GM03348 (cell line): ENCODE measurements at regions not wholly inside any gene's neighbourhood (a gene's known extent, or its start where the extent isn't known, plus 50 kb on each side); places are given as distances from the start of the nearest gene placed in this dataset.

Experiments
- DNase-seq: peaks from one replicate; pipeline ENCODE4 v3.0.0; 2012; ENCODE audit warnings: low spot score

DNA sequence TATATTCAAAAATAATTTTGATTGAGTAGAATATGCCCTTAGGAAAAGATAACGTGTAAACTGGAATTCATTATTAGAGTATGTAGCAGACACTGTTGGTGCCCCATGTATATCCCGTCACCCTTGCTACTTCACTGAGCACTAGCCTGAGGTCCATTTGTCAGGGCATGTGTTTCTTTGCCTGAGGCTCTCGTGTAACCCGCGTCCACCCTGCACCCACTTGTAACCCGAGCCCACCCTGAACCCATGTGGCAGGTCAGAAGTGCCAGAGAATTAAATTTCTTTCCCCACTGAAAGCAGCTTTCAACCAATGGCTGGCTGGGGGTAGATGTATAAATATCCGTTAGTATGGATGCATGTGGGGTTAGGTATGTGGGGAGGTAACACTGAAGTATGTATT, 474.2 kb upstream of the ZNF385D start:
- DNase-seq = no peak

DNA sequence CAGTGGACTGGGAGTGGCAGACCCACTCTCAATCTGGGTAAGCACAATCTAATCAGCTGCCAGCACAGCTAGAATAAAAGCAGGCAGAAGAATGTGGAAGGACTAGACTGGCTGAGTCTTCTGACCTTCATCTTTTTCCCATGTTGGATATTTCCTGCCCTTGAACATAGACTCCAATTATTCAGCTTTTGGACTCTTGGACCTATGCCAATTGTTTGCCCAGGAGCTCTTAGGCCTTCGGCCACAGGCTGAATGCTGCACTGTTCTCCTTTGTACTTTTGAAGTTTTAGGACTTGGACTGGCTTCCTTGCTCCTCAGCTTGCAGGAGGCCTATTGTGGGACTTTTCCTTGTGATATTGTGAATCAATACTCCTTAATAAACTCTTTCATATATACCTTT, 477.7 kb upstream of the ZNF385D start:
- DNase-seq = no peak

DNA sequence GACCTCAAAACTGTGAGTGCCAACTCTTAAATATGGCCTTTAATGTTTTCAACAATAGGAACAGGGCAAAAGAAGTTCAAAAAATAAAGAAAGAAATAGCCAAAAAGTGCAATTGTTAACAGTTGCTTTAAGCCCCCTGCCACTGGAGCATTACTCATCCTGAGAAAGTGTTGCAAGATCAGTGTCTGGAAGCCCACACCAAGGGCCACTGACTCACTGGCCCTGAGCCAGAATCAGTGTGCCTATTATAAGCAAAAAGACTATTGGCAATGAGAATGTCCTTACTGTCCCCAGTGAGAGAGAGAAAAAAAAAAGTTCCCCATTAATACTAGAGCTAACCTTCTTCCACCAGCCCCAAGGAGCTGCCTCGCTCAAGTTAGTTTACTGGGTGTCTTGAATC, 480.1 kb upstream of the ZNF385D start:
- DNase-seq = no peak

DNA sequence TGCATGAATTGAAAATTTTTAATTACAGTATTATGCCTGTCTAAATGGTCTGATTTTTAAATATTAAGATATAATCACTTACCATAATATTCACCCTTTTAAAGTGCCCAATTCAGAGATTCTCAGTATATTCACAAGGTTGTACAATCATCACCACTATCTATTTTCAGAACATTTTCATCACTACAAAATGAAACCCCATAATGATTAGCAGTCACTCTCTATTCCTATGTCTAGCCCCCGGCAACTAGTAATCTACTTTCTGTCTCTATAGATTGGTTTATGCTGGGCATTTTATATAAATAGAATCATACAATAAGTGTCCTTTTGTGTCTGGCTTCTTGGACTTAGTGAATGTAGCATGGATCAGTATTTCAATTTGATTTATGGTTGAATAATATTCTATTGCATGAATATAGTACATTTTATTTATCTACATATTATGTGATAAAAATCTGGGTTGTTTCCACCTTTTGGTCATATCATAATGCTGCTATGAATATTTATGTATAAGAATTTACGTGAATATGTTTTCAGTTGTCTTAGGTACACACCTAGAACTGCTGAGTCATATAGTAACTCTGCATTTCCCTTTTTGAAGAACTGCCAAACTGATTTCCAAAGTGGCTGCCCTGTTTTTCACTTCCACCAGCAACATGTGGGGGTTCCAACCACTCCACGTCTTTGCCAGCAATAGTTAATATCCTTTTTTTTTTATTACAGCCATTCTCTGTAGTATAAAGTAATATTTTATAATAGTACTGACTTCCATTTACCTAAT, 485.7 kb upstream of the ZNF385D start:
- DNase-seq = no peak

DNA sequence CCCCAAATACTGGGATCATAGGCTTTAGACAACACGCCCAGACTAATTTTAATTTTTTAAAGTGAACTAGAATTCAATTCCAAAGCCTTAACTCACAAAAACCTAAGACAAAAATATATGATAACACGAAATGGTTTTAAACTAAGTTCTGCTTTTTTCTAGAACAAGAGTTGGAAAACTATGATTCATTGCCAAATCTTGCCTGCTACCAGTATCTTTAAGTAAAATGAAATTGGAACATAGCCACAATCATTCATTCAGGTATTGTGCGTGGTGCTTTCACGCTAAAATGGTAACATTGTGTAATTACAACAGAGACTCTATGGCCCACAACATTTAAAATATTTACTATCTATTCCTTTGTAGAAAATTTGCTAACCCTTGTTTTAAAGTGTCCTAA, 488.0 kb upstream of the ZNF385D start:
- no peak for DNase-seq

DNA sequence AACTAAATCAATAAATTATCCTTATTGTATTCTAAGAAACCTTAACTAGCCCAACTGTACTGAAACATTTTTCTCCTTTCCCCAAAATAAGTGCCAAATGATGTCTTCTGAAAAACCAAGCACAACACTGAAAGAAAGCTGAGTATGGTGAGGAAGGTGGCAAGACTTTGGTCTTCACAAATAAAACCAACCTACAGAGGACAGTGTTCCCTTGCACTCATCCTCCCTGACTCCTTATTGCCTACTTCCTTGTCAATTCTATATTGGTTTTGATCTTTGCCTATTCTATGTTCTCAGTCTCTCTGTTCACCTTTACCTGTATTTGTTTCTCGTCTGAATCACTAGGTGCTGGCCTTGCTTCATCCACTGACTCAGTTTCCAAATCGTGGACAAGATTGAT, 490.1 kb upstream of the ZNF385D start:
- no peak for DNase-seq

DNA sequence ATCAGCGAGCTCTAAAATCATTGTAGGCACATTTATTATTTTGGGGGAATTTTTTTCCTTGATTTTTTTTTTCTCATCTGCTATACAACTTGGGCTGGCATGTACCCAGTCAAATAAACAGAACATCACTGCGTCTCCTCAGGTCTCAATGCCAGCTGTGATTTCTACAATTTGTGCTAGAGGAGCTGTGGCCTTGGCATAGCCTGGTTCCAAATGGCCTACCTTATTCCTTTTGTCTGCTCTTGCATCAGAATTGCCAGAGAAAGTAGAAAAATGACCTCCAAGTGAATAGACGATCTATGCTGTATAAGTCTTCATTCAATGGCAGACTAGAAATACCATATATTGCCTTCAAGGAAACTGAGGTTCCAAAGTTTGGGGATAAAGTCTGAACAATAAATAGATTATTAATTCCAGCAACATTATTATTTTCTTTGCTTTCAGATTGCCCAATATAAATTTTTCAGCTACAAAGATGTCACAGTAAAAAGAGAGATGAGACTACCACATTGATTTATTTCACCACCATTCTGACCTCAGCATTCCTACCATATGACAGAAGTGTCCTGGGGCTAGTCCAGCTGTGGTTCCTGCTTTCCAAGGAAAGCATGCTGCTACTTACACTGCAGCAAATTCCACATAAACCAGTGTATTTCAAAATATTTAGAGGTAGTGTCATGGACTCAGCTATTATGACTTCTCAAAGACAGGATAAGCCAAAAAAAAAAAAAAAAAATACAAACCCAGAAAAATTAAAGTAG, 493.9 kb upstream of the ZNF385D start:
- DNase-seq = peak; percentile 72

DNA sequence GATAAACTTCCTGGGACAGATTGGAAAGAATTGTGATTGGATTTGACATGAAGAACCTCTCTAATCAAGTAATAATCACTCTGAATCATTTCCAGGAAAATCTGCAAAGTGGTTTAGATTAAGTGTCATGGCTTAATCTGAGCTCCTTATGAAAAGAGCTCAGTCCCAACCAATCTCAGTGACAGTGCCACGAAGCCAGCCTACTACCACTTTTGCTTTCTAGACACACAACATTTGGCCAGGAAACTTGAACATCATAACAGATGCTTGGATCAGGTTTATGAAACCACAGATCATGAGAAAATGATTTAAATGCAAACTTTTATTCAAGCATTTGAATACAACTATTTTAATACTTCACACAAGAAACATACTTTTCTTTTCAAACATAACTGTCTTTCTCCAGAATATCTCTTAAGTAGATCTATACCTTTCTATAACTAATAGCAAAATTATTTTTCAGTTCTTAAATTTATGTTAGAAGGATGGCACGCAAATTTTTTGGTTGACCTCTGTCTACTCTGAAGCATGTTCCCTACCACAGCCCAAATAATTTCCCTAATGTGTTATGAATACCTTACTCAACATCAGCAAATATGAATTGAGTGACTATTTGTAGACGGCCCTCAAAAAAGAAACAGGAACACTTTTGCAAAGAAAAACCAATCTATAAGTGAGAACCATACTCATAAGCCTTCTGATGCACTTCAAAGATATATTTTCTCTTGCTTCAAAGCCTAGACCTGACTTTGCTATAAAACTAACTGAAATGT, 495.0 kb upstream of the ZNF385D start:
- DNase-seq = peak; percentile 9

DNA sequence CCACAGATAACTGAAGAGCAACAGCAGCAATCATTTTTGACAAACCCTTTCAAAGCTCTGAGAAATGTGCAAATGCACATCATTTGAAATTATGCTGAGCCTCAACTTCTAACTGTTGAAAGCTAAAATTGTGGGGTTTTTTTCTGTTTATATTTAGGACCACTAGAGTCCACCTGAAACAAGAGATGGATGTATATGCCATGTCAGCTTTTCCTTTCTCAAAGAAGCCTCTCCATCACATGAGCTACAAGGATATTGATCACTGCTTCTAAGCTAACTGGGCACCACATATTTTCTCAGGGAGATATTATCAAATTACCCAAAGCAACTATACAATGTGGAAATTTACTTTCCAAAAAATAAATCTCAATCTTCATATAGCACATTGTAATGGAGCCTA, 498.6 kb upstream of the ZNF385D start:
- DNase-seq = no peak

DNA sequence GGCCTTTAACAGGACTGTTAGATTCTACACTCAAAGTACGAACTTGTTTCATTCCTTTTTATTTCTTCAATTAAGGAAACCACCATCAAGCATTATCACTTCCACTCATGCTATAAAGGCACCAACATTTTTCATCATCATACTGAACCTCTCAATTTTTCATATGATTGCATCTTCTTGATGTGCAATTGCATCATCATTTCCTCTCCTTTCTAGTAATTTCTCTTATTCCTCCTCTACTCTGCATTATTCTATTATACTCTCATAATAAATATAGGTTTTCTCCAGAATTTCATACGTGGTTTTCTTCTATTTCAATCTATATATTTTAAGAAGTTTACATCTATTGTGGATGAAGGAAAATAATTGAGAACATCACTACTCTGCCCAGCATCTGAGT, 506.2 kb upstream of the ZNF385D start:
- no peak for DNase-seq

DNA sequence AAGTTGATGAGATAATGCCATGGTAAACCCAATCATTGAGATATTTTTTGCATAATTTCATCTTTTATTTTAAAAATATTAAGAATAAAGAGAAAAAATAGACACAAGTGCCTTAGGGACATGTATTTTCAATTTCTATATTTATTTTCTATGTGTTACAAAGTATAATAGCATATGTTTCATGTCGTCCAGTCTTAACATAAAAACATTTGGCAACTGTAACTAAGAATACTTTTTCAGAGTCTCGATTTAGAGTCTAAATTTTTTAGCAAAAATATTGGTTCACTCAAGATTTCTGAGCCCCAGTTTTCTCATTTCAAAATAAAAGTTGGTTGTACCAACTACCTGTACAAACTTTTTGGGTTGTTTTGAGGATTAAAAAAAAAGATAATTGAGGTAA, 511.4 kb upstream of the ZNF385D start:
- no peak for DNase-seq

DNA sequence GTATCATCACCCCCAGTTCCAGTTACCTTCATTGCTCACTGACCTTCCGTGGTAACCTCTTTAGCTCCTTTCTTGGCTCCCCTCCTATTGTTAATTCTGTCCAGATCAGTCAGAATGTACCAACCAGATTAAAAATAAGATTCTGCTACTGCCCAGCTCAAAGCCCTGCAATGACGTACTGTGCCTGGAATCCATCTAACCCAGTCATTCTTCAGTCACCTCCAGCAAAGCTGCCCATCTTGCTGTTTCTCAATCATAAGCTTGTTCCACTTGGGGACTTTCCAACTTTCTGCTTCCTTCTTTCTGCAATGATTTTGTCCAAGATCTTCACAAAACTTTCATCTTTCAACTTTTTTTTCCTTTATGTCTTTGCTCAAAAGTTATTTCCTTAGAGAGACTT, 512.0 kb upstream of the ZNF385D start:
- peak; percentile 40 for DNase-seq

DNA sequence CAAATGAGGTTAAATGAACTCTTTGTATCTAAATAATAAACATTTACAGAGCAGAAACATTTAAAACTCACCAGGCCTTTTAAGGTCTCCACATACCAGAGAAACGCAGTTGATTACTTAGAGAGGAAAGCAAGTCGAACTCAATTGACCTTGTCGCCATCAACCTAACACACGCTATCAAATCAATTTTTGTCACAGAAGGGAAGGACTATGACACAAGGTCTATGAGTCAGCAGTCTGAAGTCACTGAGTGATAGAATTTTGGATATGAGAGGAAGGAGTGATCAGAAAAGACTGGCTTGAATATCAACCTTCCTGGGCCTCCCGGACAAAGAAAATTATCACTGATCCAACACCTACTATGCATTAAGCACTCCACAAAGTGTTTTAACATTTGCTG, 514.4 kb upstream of the ZNF385D start:
- no peak for DNase-seq

DNA sequence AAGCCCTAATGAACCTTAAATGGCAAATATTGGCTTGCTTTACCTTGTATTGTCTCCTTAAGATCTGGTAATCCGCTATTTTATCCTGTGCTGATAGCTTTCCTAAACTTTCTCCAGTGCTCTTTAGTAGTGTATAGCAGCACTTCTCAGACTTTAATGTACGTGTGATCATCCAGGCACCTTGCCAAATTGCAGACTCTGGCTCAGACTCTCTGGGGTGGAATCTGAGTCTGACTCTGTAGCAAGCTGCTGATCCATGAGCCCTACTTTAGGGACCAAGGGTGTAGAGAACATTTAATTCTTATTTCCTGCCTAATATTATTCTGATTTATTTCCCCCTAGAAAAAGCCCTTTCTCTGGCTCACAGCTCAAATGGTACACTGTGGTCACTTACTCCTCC, 518.8 kb upstream of the ZNF385D start:
- DNase-seq = no peak

DNA sequence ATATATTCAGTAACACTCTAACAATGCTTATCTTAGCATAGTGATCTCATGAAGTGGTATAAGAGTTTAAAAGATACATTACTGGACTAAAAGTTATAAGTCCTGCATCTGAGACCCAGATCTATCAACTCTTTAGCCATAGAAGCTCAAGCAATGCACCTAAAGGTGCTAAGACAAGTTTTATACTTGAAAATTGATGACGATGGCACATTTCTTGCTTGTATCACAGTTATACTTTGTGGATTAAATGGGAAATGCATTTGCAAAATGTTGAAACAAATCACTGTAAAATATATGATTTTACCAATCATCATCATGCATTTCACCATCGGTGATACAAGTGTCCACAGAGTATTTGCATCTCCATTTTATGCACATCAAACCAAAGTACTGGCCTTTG, 525.3 kb upstream of the ZNF385D start:
- DNase-seq = no peak

DNA sequence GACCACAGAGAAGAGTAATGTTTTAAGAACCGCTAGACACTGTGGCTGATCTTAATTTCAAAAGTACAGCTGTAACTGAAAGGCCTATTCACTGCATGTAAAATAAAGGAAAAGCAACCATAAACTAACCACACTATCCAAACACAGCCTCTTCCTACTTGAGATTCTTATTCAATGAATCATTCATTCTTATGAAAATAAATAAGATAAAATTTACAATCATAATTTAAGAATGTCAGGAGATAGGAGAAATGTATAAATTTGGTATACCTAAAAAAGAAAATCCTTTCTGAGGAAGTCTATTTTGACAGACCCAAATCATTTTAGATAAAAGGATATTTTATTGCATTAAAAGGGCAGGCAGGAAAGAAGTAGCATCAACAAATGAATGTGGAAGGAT, 533.5 kb upstream of the ZNF385D start:
- peak; percentile 8 for DNase-seq

DNA sequence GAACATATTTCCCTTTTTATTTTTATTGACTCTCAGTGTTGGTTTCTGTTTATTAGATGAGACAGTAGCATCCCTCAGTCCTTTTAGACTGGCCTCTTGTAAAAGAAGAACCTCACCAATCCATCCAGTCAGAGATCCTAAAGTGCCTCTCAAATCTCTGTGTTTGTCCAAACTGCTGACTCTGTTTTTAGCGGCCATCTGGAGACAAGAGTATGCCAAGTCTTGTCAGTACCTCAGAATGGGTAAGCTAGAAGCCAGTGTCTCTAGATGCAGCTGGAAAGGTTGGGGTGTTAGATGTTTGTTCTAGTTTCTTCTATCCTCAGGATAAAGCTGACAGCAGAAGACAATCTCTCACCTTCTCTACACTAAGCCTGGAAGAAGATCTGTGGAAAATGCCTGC, 537.7 kb upstream of the ZNF385D start:
- DNase-seq = no peak

DNA sequence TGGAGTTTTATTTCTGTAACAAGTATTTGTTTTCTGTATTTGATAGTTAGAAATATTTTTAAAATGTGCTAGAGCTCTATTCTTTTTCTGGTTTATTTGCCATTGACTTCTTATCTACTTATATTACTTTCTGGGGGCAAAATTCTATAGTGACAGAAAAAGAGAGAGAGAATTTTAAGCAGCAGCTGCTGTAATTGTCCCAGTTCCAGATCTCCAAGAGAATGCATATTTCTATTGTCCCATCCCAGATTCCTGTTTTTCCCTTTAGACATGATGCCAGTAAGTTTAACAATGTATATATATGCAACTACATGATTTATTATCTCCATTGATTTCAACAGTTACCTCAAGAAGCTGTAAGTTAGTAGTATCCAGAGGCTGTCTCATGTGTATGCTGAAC, 541.7 kb upstream of the ZNF385D start:
- DNase-seq = no peak

DNA sequence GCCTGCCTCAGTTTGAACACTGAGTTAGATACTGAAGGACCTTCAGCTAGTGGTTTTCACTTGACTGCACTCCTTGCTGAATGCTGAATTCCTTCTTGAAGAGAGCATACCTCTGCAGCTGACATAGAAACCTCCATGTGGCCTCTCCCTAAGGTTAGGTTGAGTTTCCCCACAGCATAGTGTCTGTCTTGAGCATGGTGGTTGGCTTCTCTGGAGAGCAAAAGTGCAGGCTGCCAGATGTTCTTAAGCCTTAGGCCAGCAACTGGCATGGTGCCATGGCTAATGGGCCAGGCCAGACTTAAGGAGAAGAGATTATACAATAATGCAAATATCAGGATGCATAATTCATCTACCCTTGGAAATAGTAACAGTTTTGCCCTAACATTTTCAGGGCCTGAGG, 545.6 kb upstream of the ZNF385D start:
- no peak for DNase-seq

DNA sequence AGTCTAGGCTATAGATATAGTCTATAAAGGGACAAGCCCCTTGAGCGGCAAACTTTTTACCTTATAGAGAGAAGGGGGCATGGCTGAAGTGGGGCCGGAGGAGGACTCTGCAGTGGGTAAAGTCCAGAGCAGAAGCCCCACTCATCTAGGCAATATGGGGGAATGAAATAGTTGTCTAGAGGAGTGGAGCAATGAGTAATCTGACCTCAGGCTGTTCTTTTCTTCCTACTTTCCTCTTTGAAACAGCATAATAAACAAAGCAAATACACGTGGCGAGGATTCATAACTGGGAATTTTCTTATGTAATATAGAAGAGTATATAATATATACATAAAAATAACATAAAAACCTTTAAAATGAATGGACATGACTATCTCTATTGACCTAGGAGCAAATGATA, 546.4 kb upstream of the ZNF385D start:
- no peak for DNase-seq

DNA sequence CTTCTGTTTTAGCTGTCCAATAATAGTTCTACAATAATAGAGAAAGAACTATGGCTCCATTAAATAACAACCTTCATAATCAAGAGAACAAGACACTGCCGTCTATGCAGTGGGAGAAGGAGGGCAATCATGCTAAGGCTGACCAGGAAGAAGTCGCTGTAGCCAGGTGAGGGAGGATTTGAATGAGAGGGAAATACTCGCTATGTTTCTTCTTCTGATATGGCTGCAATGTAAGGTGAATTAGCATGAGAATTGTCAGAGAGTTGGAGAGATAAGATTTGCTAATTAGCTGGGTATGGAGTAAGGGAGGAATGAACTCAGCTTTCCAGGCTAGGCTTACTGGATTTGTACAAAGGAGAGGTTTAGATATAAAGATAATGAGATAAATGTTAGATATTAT, 555.4 kb upstream of the ZNF385D start:
- no peak for DNase-seq

DNA sequence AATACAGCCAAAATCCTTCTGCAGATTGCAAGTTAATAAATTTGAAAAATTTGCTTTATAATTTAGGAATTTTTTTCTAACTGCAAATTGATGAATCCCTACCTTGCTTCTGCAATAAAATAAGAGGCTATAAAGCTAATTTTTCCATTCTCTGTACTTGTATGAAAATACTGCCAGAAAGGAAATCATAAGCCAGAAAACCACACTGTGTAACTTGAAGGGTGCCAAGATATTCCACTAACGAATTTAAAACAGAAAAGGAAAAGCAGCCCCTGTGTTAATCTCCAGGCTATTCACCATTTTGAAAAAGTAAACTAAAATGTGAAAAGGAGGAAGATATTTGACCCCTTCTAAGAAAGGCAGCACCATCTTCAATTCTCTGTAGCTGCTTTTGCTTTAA, 557.9 kb upstream of the ZNF385D start:
- DNase-seq = no peak

DNA sequence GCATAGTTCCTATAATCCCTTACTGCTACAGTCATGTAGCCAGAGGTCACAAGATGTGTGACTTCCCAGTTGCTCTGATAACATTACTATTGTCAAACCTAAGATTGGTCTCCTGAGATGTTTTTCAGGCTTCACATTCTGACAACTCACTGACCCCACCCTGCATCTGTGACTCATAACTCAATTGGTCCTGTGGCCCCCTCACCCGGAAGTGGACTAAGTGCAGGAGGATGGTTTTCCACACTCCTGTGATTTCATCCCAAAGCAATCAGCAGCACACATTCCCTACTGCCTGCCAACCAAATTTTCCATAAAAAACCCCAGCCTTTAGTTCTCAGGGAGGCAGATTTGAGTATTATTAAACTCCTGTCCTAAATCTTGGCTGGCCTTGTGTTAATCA, 564.9 kb upstream of the ZNF385D start:
- no peak for DNase-seq
